Keratinocyte (primary cell): ENCODE measurements at regions not wholly inside any gene's neighbourhood (a gene's known extent, or its start where the extent isn't known, plus 50 kb on each side); places are given as distances from the start of the nearest gene placed in this dataset.

Experiments used
- DNase-seq: peaks from one replicate; pipeline ENCODE4 v3.0.0-alpha.2; 2011; ENCODE audit warnings: low read depth, missing footprints, low spot score
- FAIRE-seq: peaks from 2 replicates; lab custom pipeline; 2011; peaks lifted over from hg19 to GRCh38; lab: Jason Lieb, UNC
- H2AFZ ChIP-seq: 2 replicates; pipeline ENCODE4 v1.6.0; 2012; ENCODE audit warnings: low read length, control low read depth, inconsistent platforms; ENCODE audit not compliant: control insufficient read depth
- H3K27ac ChIP-seq: 2 replicates; pipeline ENCODE4 v1.5.1; 2011; ENCODE audit warnings: low read length; ENCODE audit not compliant: control insufficient read depth, insufficient read depth
- H3K27me3 ChIP-seq: 3 replicates; pipeline ENCODE4 v1.6.0; 2011; ENCODE audit warnings: low read length; ENCODE audit not compliant: control insufficient read depth, insufficient read depth; ENCODE audit errors: extremely low read depth
- H3K36me3 ChIP-seq, 2 experiments: 2 replicates in 1 of 2; 3 replicates in 1 of 2; pipeline ENCODE4 v1.5.1; 2011; ENCODE audit warnings: low read length in 2 of 2, mild to moderate bottlenecking in 1 of 2; ENCODE audit not compliant: control insufficient read depth in 2 of 2, insufficient read depth in 2 of 2; ENCODE audit errors: extremely low read depth in 1 of 2
- H3K4me1 ChIP-seq: 3 replicates; pipeline ENCODE4 v1.5.1; 2011; ENCODE audit warnings: low read length; ENCODE audit not compliant: control insufficient read depth, insufficient read depth; ENCODE audit errors: extremely low read depth
- H3K4me2 ChIP-seq: 3 replicates; pipeline ENCODE4 v1.6.0; 2011; ENCODE audit warnings: low read depth, low read length; ENCODE audit not compliant: control insufficient read depth, insufficient read depth; ENCODE audit errors: extremely low read depth
- H3K4me3 ChIP-seq, 3 experiments: fragments of 200-600 bp in 1 of 3; sonication (generic) in 1 of 3; 2 replicates in 2 of 3; 3 replicates in 1 of 3; pipeline ENCODE4 v1.5.1; 2011 to 2016; ENCODE audit warnings: low read length in 3 of 3, mild to moderate bottlenecking in 3 of 3, control low read depth in 2 of 3, inconsistent platforms in 1 of 3, low read depth in 1 of 3, mixed read lengths in 1 of 3, mixed run types in 1 of 3, moderate library complexity in 1 of 3; ENCODE audit not compliant: control insufficient read depth in 2 of 3, insufficient read depth in 2 of 3; ENCODE audit errors: extremely low read depth in 1 of 3
- H3K79me2 ChIP-seq: 2 replicates; pipeline ENCODE4 v1.6.0; 2012; ENCODE audit warnings: low read length; ENCODE audit not compliant: control insufficient read depth, insufficient read depth
- H3K9ac ChIP-seq: 3 replicates; pipeline ENCODE4 v1.6.0; 2011; ENCODE audit warnings: low read length; ENCODE audit not compliant: control insufficient read depth, insufficient read depth; ENCODE audit errors: extremely low read depth
- H3K9me1 ChIP-seq: 3 replicates; pipeline ENCODE4 v1.6.0; 2011; ENCODE audit warnings: low read length; ENCODE audit not compliant: control insufficient read depth, insufficient read depth; ENCODE audit errors: extremely low read depth
- H3K9me3 ChIP-seq: 2 replicates; pipeline ENCODE4 v1.5.1; 2012; ENCODE audit warnings: low read depth, low read length; ENCODE audit not compliant: control insufficient read depth
- H4K20me1 ChIP-seq: 3 replicates; pipeline ENCODE4 v1.6.0; 2011; ENCODE audit warnings: low read length; ENCODE audit not compliant: control insufficient read depth, insufficient read depth; ENCODE audit errors: extremely low read depth
- EZH2 ChIP-seq: IDR thresholded peaks from one replicate; pipeline ENCODE4 v1.6.1; 2012; ENCODE audit warnings: inconsistent platforms, mild to moderate bottlenecking, low read length, moderate library complexity
- dilution Hi-C: fragments of 300-500 bp; cut with MboI; formaldehyde crosslinking; loops from one replicate; pipeline ENCODE4 v1.7.0; 2020; ENCODE audit warnings: low sequenced_read_pairs; ENCODE audit not compliant: extremely low pct_ligation_motif_present
- TF ChIP-seq, protein P1 (sequence below), 3 experiments: IDR thresholded peaks in 1 of 3; conservative IDR thresholded peaks in 1 of 3; optimal IDR thresholded peaks in 1 of 3; 2 replicates in 2 of 3; 3 replicates in 1 of 3; pipeline versions ENCODE3 to v1.5.1; 2011; ENCODE audit warnings: low read length in 3 of 3, mild to moderate bottlenecking in 3 of 3, moderate library complexity in 2 of 3, control low read depth in 1 of 3, inconsistent platforms in 1 of 3; ENCODE audit not compliant: insufficient read depth in 2 of 3; ENCODE audit errors: extremely low read depth in 1 of 3

DNA sequence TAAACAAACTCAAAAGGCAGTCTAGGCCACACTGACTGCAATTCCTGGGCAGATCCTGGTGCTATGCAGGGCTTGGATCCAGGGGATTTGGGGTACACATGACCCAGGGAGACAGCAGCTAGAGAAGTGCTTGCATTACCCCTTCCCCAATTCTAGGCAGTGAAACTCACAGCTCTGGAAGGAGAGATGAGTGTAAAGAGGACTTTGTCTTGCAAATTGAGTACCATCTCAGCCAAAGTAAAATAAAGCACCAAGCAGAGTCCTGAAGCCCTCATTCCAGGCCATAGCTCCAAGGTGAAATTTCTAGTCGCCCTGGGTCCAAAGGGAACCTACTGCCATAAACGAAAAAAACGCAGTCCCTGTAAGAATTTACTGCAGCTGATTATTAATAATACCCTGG, 644.9 kb upstream of the FLRT2 start:
- H3K27me3 ChIP-seq: no peaks in the 10 kb centered on the region
- dilution Hi-C loops: no loop called here
- no peak overlapping the region for H3K27ac ChIP-seq
- no peak overlapping the region for H2AFZ ChIP-seq
- DNase-seq (no peak), FAIRE-seq (no peak)
- no peaks in the 10 kb centered on the region for H3K9me3 ChIP-seq
- H3K4me2 ChIP-seq: no peak overlapping the region
- no peak overlapping the region for H3K4me3 ChIP-seq
- no peaks in the 10 kb centered on the region for H3K79me2 ChIP-seq
- H3K9me1 ChIP-seq: no peaks in the 10 kb centered on the region
- H3K9ac ChIP-seq: no peak overlapping the region
- H3K36me3 ChIP-seq: no peaks in the 10 kb centered on the region
- H4K20me1 ChIP-seq: no peaks in the 10 kb centered on the region
- no peak for TF ChIP-seq EZH2
- TF ChIP-seq, protein P1, sequence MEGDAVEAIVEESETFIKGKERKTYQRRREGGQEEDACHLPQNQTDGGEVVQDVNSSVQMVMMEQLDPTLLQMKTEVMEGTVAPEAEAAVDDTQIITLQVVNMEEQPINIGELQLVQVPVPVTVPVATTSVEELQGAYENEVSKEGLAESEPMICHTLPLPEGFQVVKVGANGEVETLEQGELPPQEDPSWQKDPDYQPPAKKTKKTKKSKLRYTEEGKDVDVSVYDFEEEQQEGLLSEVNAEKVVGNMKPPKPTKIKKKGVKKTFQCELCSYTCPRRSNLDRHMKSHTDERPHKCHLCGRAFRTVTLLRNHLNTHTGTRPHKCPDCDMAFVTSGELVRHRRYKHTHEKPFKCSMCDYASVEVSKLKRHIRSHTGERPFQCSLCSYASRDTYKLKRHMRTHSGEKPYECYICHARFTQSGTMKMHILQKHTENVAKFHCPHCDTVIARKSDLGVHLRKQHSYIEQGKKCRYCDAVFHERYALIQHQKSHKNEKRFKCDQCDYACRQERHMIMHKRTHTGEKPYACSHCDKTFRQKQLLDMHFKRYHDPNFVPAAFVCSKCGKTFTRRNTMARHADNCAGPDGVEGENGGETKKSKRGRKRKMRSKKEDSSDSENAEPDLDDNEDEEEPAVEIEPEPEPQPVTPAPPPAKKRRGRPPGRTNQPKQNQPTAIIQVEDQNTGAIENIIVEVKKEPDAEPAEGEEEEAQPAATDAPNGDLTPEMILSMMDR (optimal IDR thresholded peaks at IDR 0.05 in 1 of 3, IDR thresholded peaks at IDR 0.05 in 1 of 3, conservative IDR thresholded peaks at IDR 0.05 in 1 of 3; ENCODE audit: extremely low read depth in 1 of 3, insufficient read depth in 2 of 3, low read length in 3 of 3): no peak
- no peaks in the 10 kb centered on the region for H3K4me1 ChIP-seq

DNA sequence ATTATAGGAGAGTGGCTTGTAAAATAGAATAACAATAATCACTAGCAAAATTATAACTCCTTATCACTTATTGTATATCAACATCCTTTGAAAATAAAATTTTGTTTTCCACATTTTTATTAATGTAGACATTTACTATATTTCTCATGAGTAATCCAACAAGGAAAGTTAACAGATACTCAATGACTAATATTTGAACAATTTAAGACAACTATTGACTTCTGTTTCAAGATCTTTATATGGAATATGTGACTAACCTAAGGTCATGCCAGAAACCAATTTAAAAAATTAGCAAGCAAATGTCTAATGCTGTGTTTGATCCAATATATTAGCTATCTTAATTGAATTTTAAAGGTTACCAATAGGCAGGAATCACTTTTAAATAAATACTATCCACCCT, 638.5 kb upstream of the FLRT2 start:
- Histone ChIP-seq H3K27ac (no peak overlapping the region), H3K36me3 (no peaks in the 10 kb centered on the region), H3K4me1 (no peaks in the 10 kb centered on the region), H2AFZ (no peak overlapping the region), H3K9me1 (no peaks in the 10 kb centered on the region), H3K4me2 (no peak overlapping the region), H3K9me3 (no peaks in the 10 kb centered on the region), H3K4me3 (no peak overlapping the region), H3K9ac (no peak overlapping the region), H3K27me3 (no peaks in the 10 kb centered on the region), H3K79me2 (no peaks in the 10 kb centered on the region), H4K20me1 (no peaks in the 10 kb centered on the region)
- TF ChIP-seq, protein P1 (optimal IDR thresholded peaks at IDR 0.05 in 1 of 3, IDR thresholded peaks at IDR 0.05 in 1 of 3, conservative IDR thresholded peaks at IDR 0.05 in 1 of 3; ENCODE audit: extremely low read depth in 1 of 3, insufficient read depth in 2 of 3, low read length in 3 of 3): no peak
- no peak for TF ChIP-seq EZH2
- dilution Hi-C loops: no loop called here
- FAIRE-seq (no peak), DNase-seq (no peak)
